GM21526 (cell line): ENCODE measurements at regions not wholly inside any gene's neighbourhood (a gene's known extent, or its start where the extent isn't known, plus 50 kb on each side); places are given as distances from the start of the nearest gene placed in this dataset.
A peak's percentile ranks its signal among the peaks of the same experiment; 100 is the strongest.
"Not testable (repeated sequence)": the region's sequence is repeated elsewhere in the genome, so short reads cannot be mapped to it uniquely, and the experiment has no call there.

Experiments
- ATAC-seq: cut with Tn5 transposase; IDR thresholded peaks from one replicate; pipeline ENCODE4 v1.9.1; 2021; ENCODE audit warnings: moderate library complexity; ENCODE audit not compliant: unreplicated experiment, low FRiP score

GRCh38 chr10:44280226-44281014, 104.5 kb downstream of the CXCL12 start:
- ATAC-seq, result no peak

DNA sequence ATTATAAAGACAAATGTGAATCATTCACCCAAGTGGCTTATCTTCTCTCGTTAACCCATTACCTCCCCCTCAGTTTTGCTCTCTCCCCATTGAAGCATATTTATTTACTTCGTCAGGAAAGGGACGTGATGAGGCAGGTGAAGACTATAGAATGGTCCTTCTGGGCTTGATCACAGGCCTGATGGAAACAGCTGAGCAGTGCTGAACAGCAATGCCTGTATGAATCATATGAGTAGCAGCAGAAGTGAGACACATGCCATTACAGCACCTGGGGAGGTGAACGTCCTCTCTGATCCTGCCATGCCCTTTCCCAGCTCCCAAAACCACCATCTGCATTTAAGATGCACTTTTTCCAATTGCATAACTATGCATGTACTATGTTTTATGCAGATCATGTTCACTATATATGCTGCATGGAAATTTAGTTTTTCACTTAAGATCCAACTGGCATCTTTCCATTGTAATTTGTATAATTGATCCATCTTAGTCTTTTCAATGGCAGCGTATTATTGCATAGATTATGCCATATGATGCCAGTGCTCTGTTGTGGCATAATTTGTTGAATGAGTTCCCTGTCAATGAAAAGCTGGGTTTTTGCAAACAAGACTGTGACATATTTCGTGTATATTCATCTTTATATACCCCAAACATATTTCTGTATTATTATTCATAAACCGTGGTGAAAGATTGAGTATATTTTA, 105.3 kb downstream of the CXCL12 start:
- no peak for ATAC-seq

DNA sequence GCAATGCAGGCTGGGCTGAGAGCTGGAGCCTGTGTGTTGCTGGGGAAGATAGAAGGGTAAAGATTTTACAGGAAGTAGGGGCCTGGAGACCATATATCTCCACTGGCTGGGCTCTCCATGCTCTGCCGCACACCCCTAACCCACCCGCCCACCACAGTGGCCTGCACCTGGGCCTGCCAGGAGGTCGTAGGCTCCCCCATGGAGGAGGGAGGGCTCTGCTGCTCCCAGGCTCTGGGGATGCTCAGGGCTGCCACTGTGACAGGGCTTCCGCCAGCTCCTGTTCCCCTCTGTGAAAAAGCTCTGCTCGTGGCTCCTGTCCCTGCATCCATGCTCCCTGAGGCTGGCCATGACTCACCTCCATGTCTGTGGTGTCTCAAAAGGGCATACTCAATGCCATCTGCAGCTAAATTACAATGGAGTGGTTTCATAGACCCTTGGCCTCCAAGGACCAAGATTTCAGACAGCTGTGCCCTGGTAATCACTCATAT, 106.0 kb downstream of the CXCL12 start:
- ATAC-seq, result no peak

- ATAC-seq, result not testable (repeated sequence)
Observed at GRCh38 chr10:44268435-44268948, 116.4 kb downstream of the CXCL12 start.

- no peak for ATAC-seq
Observed at GRCh38 chr10:44267007-44267406, 117.9 kb downstream of the CXCL12 start.

DNA sequence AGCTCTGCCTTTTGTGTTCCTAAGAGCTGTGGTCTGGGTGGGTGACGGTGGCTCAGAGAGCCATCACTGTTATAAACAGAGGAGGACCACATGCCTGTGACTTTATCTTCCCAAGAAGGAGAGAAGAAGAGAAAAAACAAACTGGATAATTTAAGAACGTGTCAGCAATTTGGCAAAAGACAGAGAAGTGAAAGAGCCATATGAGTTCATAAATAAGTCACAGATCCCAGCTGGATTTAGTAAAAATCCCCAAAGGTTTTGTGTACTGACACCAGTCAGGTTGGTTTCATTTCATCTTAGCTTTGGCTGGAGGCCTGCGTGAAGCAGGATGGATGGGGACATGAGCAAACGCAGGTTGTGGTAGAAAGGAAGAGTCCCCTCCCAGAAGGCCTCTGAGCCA, 120.7 kb downstream of the CXCL12 start:
- ATAC-seq, result no peak

- ATAC-seq, result no peak
Observed at GRCh38 chr10:44263771-44264170, 121.1 kb downstream of the CXCL12 start.

- ATAC-seq, result no peak
Observed at GRCh38 chr10:44262551-44263251, 122.2 kb downstream of the CXCL12 start.

DNA sequence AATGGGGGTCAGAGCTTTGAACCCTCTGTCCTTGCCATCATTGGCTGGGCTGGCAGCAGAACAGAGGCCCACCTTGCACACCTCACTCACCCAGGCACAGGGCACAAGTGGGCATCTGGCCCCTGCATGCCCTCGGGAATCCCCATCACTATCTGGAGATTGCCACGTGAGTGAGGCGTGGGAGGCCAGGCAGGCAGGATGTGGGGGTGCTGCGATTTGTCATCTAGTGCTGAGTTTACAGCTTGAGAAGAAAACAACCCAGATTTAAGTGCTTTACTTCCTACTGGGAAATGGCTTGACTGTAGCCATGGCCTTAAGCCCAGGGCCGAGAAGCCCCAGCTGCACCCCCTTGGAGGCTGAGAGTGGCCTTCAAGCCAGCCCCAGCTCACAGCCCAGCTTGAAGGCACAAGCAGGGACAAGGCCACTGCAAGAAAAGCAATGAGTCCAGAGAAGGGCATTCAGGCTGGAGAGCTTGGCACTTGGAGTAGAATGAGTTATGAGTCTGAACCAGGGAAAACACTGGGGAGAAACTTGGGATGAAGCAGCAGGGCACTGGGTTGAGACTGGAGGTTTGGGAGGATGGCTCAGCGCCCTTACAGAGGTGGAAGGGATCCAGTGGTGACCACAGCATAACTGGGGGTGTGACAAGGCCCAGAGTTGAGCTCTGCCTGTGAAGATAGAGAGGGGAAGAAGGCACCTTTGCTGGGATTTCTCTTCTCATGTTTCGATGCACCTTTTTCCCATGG, 123.0 kb downstream of the CXCL12 start:
- ATAC-seq, result peak; percentile 42

- ATAC-seq, result no peak
Observed at GRCh38 chr10:44261296-44261695, 123.6 kb downstream of the CXCL12 start.

GRCh38 chr10:44260286-44260928, 124.5 kb downstream of the CXCL12 start:
- no peak for ATAC-seq

DNA sequence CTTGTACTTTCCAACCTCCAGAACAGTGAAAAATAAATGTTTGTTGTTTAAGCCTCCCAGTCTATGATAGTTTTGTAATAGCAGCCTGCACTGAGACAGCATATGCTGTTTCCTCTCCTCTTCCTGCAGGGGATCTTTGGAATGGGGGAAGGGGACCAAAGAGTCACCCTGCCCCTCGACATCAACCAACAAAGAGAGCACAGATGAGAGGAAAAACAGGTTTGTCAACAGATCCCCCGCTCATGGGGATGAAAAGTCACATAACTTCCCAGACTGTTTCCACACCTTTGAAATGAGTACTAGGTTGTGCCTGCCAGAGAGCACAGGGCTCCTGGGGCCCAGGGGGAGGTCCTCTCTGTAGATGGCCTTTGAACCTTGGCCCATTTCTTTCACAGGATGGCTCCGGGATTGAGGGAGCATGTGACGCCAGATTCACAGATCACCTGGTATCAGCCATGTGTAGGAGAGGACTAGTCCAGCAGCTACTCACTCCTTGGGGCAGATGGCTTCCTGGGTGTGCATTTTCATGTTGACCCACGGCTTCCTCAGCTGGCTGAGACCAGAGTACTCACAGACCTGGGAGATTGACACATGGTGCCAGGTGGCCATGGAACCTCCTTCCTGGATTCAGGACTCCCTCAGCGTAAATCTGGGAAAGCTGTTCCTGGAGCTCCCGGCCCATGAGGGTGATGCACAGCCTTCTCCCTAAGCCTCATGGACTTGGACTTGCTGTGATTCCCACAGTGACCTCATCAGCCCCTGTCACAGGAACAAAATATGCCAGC, 125.6 kb downstream of the CXCL12 start:
- no peak for ATAC-seq

GRCh38 chr10:44258460-44259089, 126.3 kb downstream of the CXCL12 start:
- ATAC-seq, result no peak

DNA sequence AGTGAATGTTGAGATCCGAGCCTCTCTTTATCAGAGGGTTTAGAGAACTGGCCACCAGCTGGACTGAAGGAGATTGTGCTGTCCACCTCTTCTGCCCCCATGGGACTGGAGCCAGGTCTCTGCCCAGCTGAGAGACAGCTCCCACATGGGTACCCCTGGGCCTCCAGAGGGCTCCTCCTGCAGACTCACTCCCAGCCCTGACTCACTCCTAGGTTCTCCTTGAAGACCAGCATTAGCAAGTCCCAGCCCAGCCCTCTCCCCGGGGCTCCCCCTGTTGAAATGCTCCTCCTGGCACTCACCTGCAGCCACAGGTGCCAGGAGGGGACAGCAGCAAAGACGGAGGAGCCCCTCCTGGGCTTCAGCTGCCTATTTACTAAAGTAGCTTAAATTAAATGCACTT, 126.9 kb downstream of the CXCL12 start:
- ATAC-seq, result no peak

DNA sequence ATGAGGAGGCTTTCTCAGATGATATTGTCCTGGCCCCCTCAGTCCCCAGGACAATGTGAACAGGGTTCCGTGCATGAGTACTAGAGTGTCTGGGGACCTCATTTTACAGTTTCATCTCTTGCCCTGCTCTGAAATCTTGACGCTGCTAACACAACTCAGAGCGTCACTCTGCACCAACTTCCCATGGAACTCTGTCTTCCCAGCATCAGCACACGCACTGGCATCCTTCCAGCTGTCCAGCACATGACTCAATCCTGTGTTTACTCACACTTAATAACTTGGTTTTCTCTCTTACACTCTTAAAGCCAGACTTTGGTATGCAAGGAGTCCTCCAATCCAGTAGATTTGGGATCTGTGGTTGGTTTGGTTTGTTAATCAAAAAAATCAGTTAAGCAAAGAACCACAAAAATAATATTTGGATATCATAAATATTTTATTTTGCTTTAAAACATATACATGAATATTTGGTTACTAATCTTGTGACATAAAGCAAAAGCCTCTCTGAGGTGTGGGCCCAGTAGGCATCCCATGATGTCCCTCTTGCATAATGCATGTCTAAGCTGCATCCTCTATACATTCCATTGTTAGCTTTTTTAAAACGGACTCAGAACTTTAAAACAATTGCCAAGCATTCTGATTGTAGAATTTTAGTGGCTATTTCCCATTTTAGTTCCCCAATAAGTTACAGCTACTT, 131.0 kb downstream of the CXCL12 start:
- ATAC-seq, result no peak

DNA sequence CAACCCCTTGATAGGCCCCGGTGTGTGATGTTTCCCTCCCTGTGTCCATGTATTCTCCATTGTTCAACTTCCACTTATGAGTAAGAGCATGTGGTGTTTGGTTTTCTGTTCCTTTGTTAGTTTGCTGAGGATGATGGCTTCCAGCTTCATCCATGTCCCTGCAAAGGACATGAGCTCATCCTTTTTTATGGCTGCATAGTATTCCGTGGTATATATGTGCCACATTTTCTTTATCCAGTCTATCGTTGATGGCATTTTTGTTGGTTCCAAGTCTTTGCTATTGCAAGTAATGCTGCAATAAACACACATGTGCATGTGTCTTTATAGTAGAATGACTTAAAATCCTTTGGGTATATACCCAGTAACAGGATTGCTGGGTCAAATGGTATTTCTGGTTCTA, 132.3 kb downstream of the CXCL12 start:
- not testable (repeated sequence) for ATAC-seq

DNA sequence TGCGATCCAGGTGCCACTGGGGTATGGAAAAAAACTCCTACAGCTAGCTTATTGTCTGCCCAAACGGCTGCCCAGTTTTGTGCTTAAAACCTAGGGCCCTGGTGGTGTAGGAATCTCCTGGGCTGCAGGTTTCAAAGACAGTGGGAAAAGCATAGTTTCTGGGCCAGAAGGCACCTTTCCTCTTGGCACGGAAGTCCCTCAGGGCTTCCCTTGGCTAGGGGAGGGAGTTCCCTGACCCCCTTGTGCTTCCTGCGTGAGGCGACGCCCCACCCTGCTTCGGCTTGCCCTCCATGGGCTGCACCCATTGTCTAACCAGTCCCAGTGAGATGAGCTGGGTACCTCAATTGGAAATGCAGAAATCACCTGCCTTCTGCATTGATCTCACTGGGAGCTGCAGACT, 135.0 kb downstream of the CXCL12 start:
- ATAC-seq, result not testable (repeated sequence)

GRCh38 chr10:44249490-44249889, 135.4 kb downstream of the CXCL12 start:
- ATAC-seq, result no peak
